ENCODE measurements at regions not wholly inside any gene's neighbourhood (a gene's known extent, or its start where the extent isn't known, plus 50 kb on each side); places are given as distances from the start of the nearest gene placed in this dataset.

GRCh38 chr14:42013153-42013552 lies 406.5 kb downstream of the LRFN5 start:
- DNase-seq: no peak

- no peak for DNase-seq
These were observed 404.5 kb downstream of the LRFN5 start for GRCh38 chr14:42011221-42011620.

GRCh38 chr14:42004321-42004720 lies 397.6 kb downstream of the LRFN5 start:
- no peak for DNase-seq

- DNase-seq: no peak
These were observed 395.5 kb downstream of the LRFN5 start for GRCh38 chr14:42002141-42002540.

DNA sequence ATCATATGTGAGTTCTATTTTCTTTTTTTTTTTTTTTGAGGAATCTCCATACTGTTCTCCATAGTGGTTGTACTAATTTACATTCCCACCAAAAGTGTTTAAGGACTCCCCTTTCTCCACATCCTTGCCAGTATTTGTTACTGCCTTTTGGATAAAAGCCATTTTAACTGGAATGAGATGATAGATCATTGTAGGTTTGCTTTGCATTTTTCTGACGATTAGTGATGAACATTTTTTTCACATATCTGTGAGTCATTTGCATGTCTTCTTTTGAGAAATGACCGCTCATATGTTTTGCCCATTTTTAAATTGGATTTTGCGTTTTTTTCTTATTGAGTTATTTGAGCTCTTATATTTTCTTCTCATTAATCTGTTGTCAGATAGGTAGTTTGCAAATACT lies 394.8 kb downstream of the LRFN5 start:
- DNase-seq: peak; percentile 45

DNA sequence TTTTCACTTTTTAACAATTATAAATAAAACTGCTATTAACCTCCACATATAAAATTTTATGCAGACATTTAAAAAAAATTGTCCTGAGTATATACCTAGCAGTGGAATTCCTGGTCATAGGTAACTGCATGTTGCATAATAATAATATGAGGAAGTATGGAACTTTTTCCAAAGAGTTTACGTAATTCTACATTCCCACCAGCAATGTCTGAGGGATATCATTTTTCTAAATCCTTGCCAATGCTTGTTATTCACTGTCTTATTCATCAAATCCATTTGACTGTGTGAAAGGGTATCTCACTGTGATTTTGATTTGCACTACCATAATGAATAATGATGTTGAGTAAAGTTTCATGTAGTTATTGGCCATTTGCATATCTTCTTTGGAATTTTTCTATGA lies 393.8 kb downstream of the LRFN5 start:
- peak; percentile 22 for DNase-seq

GRCh38 chr14:41993687-41994086 lies 387.0 kb downstream of the LRFN5 start:
- peak; percentile 51 for DNase-seq

GRCh38 chr14:41986700-41987099 lies 380.0 kb downstream of the LRFN5 start:
- DNase-seq: peak; percentile 56

GRCh38 chr14:41986083-41986645 lies 379.5 kb downstream of the LRFN5 start:
- peak; percentile 29 for DNase-seq

GRCh38 chr14:41973178-41973577 lies 366.5 kb downstream of the LRFN5 start:
- DNase-seq: no peak

- no peak for DNase-seq
These were observed 365.9 kb downstream of the LRFN5 start for GRCh38 chr14:41972531-41972930.

DNA sequence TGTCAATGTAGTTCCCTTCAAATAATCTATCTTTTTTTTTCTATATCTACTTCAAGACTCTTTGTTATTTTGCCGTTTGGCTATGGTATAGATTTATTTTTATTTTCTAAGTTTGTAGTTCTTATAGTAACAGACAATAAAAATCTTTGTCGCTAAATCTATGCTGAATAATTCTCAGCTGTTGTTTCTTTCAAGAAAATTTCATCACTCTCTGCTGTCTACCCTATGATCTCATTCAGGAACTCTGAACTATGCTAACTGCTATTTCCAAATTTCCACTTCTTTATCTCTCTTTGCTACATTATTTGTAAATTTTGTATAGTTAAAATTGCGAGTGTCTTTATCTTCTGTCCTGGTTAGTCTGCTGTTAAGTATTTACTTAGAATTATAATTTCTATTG lies 353.6 kb downstream of the LRFN5 start:
- DNase-seq: no peak

DNA sequence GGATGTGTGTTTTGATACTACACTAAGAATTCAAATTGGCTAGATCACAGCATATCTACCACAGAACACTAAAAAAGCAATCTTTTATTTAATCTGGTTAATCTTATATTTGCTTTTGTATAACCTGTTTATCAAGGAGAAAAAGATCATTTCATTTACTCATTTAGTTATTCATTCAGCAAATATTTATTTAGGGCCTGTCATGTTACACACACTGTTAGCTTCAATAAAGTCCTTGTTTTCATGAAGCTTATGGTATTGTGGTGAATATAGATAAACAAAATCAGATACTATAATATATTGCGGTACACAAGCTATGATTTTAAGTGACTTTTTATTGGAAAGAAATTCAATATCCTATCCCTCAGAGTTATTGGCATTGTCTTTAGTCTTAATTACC lies 350.8 kb downstream of the LRFN5 start:
- DNase-seq: no peak
